Muscle layer of duodenum (tissue), 2 donors: ENCODE measurements at regions not wholly inside any gene's neighbourhood (a gene's known extent, or its start where the extent isn't known, plus 50 kb on each side); places are given as distances from the start of the nearest gene placed in this dataset.

ENCODE experiments used
- H3K27ac ChIP-seq: one replicate; pipeline ENCODE4 v1.7.0; 2013; ENCODE audit warnings: mild to moderate bottlenecking, low read length
- H3K27me3 ChIP-seq: one replicate; pipeline ENCODE4 v1.7.0; 2013; ENCODE audit warnings: low read depth, mild to moderate bottlenecking, control low read depth, low read length
- H3K36me3 ChIP-seq, 2 donors: one replicate each; pipeline ENCODE4 v1.7.0; 2013; ENCODE audit warnings: low read length in 2 of 2, control low read depth in 1 of 2, mild to moderate bottlenecking in 1 of 2; ENCODE audit not compliant: insufficient read depth in 2 of 2, control insufficient read depth in 1 of 2
- H3K4me1 ChIP-seq, 2 donors: one replicate each; pipeline ENCODE4 v1.7.0; 2013; ENCODE audit warnings: low read length in 2 of 2, mild to moderate bottlenecking in 2 of 2, control low read depth in 1 of 2, moderate library complexity in 1 of 2; ENCODE audit not compliant: insufficient read depth in 2 of 2, control insufficient read depth in 1 of 2
- H3K4me3 ChIP-seq, 2 donors: one replicate each; pipeline ENCODE4 v1.7.0; 2013; ENCODE audit warnings: low read length in 2 of 2, low read depth in 1 of 2, mild to moderate bottlenecking in 1 of 2
- H3K9me3 ChIP-seq, 2 donors: one replicate each; pipeline ENCODE4 v1.7.0; 2013; ENCODE audit warnings: low read length in 2 of 2, control low read depth in 1 of 2, mild to moderate bottlenecking in 1 of 2; ENCODE audit not compliant: control insufficient read depth in 1 of 2
- donor health status: healthy.

DNA sequence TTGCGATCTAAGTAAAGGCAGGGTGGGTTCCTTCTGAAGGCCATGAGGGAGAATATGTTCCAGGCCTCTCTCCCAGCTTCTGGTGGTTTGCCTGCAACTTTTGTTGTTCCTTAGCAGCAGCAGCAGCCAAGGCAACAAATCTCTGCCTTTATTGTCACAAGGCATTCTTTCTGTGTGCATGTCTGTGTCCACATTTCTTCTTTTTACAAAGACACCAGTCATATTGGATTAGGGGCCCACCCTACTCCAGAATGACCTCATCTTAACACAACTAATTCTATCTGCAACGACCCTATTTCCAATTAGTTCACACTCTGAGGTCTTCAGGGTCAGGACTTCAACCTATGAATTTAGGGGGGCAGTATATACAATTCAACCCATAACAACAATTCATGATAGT is 587.5 kb downstream of the XIRP2 start:
- Histone ChIP-seq H3K4me3 (no peak overlapping the region), H3K36me3 (no peaks in the 10 kb centered on the region), H3K27me3 (no peaks in the 10 kb centered on the region), H3K27ac (no peak overlapping the region), H3K9me3 (no peaks in the 10 kb centered on the region), H3K4me1 (no peaks in the 10 kb centered on the region)

DNA sequence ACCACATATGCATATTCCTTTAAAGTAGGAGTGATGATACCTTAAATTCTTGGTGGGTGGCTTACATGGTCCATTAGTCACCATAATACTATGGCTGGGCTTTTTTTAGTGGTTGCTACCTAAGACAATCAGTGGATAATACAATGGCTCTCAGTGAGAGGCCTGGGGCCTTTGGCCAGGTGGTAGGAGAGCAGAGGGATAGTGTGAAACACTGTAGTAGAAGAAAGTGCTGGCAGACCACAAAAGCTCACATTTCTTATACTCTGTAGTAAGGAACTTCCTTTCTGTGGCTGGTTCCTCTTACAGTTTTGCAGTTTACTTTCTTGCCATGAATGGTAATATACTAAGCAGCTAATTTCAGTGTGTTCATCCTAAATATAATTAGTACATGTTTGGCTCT is 583.5 kb downstream of the XIRP2 start:
- no peaks in the 10 kb centered on the region for H3K36me3 ChIP-seq
- H3K9me3 ChIP-seq = no peaks in the 10 kb centered on the region
- no peak overlapping the region for H3K4me3 ChIP-seq
- no peaks in the 10 kb centered on the region for H3K27me3 ChIP-seq
- H3K4me1 ChIP-seq = no peaks in the 10 kb centered on the region
- no peak overlapping the region for H3K27ac ChIP-seq

DNA sequence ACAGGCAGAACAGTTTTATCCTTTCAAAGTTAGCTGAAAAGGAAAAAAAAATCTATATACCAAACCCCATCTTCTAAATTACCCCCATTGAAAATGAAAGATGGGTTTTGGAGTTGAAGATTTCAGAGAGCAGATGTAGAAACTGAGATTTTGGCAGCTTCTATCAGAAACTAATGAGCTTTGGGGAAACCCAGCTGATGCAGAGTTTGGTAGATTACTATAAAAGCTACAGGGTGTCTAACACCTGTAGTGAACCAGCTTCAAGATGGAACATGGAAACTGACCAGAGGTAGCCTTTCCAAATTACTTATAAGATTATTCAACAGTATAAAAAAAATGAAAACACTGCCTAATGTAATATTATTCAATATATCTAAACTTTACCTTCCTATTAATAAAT is 583.1 kb downstream of the XIRP2 start:
- H3K27me3 ChIP-seq = no peaks in the 10 kb centered on the region
- no peaks in the 10 kb centered on the region for H3K36me3 ChIP-seq
- no peak overlapping the region for H3K27ac ChIP-seq
- no peaks in the 10 kb centered on the region for H3K9me3 ChIP-seq
- H3K4me3 ChIP-seq = no peak overlapping the region
- no peaks in the 10 kb centered on the region for H3K4me1 ChIP-seq

DNA sequence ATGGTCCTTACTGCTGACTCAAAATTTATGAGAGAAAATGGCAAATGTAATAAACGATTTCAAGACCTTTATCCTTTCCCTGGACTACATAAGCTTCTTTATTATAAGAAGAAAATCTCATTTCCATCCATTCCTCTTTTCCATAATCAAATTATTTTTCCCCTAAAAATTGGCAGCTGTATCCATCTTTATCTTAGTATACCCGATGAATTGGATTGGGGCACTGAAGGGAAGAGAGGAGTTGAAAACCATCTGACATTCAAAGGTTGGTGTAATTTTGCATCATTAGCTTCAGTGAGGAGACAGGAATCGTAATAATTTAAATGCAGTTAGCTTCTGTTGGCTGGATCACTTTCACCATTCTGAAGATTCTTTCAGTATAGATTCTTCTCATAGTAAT is 574.1 kb downstream of the XIRP2 start:
- Histone ChIP-seq H3K27me3 (no peaks in the 10 kb centered on the region), H3K27ac (no peak overlapping the region), H3K4me3 (no peak overlapping the region), H3K4me1 (no peaks in the 10 kb centered on the region), H3K9me3 (peaks cover 0 to 9% of the 10 kb centered on the region in 2 donors), H3K36me3 (no peaks in the 10 kb centered on the region)

DNA sequence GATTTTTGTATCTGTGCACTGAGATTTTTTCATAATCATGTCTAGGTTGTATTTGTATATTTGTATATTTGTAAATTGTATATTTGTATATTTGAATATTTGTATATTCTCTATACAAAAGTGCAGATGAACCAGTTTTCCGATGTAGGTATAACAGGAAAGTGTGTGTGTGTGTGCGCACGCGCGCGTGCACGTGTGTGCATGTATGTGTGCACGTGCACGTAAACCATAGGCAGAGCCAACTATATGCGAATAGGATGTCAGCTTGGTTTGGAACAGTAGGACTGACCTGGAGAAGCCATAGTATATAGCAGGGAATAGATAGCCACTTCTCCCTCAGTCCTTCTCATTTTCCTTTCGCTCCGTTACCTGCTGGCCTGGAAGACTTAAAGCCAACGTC is 565.8 kb downstream of the XIRP2 start:
- Histone ChIP-seq H3K27ac (no peak overlapping the region), H3K36me3 (no peaks in the 10 kb centered on the region), H3K4me1 (no peaks in the 10 kb centered on the region), H3K27me3 (no peaks in the 10 kb centered on the region), H3K4me3 (no peak overlapping the region), H3K9me3 (peaks cover 0 to 7% of the 10 kb centered on the region in 2 donors)

DNA sequence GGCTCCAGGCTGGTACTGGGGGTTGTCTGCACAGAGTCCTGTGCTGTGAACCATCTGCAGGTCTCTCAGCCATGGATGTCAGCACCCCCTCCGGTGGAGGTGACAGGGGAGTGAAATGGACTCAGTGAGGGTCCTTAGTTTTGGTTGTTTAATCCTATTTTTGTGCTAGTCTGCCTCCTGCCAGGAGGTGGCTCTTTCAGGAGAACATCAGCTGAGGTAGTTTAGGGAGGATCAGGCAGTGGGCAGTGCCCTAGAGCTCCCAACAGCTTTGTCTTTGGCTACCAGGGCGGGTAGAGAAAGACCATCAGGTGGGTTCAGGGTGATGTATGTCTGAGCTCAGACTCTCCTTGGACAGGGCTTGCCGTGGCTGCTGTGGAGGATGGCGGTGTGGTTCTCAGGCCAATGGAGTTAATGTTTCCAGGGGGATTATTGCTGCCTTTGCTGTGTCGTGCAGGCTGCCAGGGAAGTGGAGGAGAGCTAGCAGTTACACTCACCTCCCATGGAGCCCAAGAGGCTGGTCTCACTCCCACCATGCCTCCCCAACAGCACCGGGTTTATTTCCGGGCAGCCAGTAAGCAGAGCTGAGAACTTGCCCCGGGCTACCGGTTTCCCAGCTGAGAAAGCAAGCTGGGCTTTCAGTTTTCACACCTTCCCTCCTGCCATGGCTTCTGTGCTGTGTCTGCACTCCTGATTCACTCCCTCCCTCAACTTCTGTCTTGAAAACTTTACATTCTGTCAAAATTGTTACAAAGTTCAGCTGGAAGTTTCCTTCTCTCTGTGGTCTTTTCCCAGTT is 563.4 kb downstream of the XIRP2 start:
- H3K4me1 ChIP-seq = no peaks in the 10 kb centered on the region
- H3K27me3 ChIP-seq = no peaks in the 10 kb centered on the region
- H3K9me3 ChIP-seq = peaks cover 0 to 16% of the 10 kb centered on the region in 2 donors
- no peak overlapping the region for H3K27ac ChIP-seq
- H3K36me3 ChIP-seq = no peaks in the 10 kb centered on the region
- H3K4me3 ChIP-seq = peak overlapping the region in 1 of 2 donors; percentile 14

DNA sequence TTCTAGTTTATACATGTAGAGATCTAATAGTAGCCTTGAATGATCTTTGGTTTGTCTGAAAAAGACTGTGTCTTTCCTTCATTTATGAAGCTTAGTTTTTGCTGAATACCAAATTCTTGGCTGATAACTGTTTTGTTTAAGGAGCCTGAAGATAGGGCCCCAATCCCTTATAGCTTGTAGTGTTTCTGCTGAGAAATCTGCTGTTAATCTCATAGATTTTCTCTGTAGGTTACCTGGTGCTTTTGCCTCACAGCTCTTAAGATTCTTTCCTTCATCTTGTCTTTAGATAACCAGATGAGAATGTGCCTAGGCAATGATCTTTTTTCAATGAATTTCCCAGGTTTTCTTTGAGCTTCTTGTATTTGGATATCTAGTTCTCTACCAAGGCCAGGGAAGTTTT is 562.1 kb downstream of the XIRP2 start:
- Histone ChIP-seq H3K4me3 (no peak overlapping the region), H3K9me3 (peaks cover 0 to 16% of the 10 kb centered on the region in 2 donors), H3K36me3 (no peaks in the 10 kb centered on the region), H3K4me1 (no peaks in the 10 kb centered on the region), H3K27me3 (no peaks in the 10 kb centered on the region), H3K27ac (no peak overlapping the region)

DNA sequence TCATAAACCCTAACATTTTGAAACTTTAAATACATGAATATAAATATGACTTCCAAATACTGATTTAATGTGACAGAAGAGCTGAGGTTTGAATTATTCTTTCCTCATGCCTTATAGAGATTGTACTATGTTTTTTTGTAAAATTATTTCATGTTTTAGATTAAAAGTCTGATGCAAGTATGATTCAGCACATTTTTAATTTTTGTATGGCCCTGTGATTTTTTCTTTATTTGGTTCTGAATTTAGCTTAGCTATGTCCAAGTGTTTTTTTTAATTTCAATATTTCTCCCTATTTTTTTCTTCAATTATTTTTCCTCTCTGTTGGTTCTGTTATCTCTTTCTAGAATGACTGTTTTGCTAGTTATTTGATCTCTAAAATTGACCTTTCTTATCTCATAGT is 552.1 kb downstream of the XIRP2 start:
- Histone ChIP-seq H3K4me3 (no peak overlapping the region), H3K36me3 (no peaks in the 10 kb centered on the region), H3K9me3 (no peaks in the 10 kb centered on the region), H3K27me3 (no peaks in the 10 kb centered on the region), H3K4me1 (no peaks in the 10 kb centered on the region), H3K27ac (no peak overlapping the region)

DNA sequence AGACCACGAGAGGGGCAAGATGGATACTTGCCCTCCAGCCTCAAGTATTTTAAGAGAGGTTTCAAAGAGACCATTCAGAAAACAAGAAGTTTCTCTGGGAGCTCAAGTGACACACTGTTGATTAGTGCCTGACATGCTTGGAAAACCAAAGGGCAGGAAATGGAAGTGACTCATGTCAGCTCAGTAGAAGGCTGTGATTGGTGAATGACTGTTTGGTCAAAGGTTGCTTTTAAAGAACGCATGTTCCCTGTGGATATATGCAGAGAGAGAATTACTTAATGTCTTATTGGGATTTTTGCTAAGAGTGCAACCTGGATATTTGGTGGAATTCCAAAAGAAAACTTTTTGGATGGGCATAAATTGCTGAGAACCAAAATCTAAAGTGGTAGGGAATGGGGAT is 549.9 kb downstream of the XIRP2 start:
- no peak overlapping the region for H3K27ac ChIP-seq
- H3K36me3 ChIP-seq = no peaks in the 10 kb centered on the region
- no peaks in the 10 kb centered on the region for H3K9me3 ChIP-seq
- no peaks in the 10 kb centered on the region for H3K27me3 ChIP-seq
- no peaks in the 10 kb centered on the region for H3K4me1 ChIP-seq
- H3K4me3 ChIP-seq = no peak overlapping the region

DNA sequence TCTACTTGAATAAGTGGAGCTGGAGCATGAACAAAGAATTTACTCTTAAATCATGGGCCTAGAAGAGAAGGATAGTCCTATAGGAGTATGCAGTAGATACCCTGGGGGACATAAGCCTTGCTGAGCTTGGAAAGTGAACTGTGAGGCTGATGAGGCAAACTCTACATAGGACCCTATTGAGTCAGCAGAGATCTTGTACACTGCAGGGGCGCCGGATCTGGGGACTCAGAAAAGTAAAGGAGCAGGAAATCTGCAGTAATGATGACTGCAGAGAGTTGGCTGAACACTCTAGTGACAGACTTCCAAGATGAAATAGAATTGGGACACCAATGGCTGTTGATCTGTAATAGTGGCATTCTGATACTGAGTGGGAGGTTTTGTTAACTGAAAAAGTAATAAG is 543.7 kb downstream of the XIRP2 start:
- H3K27me3 ChIP-seq = no peaks in the 10 kb centered on the region
- no peaks in the 10 kb centered on the region for H3K9me3 ChIP-seq
- no peaks in the 10 kb centered on the region for H3K4me1 ChIP-seq
- H3K4me3 ChIP-seq = no peak overlapping the region
- H3K36me3 ChIP-seq = no peaks in the 10 kb centered on the region
- H3K27ac ChIP-seq = no peak overlapping the region

DNA sequence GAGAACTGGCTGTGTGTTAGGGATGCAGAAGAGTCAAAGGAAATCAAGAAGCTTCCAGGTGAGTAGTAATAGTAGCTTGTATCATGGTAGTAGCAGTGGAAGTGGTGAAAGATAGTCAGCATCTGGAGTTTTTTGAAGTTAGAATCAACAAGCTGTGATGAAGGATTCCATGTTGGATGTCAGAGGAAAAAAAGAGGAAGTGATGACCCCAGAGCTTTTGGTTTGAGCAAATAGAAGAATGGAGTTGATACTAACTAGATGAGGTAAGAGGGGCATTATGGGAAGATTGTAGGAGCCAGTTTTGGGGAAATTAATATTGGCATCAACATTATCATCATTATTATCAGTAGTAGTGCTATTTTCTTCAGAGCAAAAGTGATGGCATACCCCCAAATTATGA is 542.2 kb downstream of the XIRP2 start:
- H3K4me1 ChIP-seq = no peaks in the 10 kb centered on the region
- H3K9me3 ChIP-seq = no peaks in the 10 kb centered on the region
- H3K27me3 ChIP-seq = no peaks in the 10 kb centered on the region
- no peak overlapping the region for H3K27ac ChIP-seq
- H3K4me3 ChIP-seq = no peak overlapping the region
- no peaks in the 10 kb centered on the region for H3K36me3 ChIP-seq
